Skeletal muscle cell (primary cell): ENCODE measurements at regions not wholly inside any gene's neighbourhood (a gene's known extent, or its start where the extent isn't known, plus 50 kb on each side); places are given as distances from the start of the nearest gene placed in this dataset.

Experiments used
- DNase-seq: peaks from one replicate; pipeline ENCODE4 v3.0.0-alpha.2; 2010; ENCODE audit warnings: low read depth
- H3K4me3 ChIP-seq: 2 replicates; pipeline ENCODE4 v1.5.1; 2011; ENCODE audit warnings: low read depth, mild to moderate bottlenecking, control low read depth, low read length, moderate library complexity

DNA sequence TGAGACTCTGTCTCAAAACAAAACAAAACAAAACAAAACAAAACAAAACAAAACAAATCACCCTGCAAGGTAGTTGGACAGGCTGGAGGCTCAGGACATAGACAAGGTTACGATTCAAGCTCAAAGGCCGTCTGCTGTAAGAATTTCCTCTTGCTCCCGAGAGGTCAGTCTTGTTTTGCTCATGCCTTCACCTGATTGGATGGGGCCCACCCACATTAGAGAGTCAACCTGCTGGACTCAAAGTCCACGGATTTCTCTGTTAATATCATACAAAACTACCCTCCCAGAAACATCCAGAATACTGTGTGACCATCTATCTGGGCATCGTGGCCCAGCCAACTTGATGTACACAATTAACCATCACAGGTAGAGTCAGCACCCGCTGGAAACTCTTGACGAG lies 330.0 kb upstream of the EEF2KMT start:
- DNase-seq, result no peak
- no peak overlapping the region for H3K4me3 ChIP-seq

DNA sequence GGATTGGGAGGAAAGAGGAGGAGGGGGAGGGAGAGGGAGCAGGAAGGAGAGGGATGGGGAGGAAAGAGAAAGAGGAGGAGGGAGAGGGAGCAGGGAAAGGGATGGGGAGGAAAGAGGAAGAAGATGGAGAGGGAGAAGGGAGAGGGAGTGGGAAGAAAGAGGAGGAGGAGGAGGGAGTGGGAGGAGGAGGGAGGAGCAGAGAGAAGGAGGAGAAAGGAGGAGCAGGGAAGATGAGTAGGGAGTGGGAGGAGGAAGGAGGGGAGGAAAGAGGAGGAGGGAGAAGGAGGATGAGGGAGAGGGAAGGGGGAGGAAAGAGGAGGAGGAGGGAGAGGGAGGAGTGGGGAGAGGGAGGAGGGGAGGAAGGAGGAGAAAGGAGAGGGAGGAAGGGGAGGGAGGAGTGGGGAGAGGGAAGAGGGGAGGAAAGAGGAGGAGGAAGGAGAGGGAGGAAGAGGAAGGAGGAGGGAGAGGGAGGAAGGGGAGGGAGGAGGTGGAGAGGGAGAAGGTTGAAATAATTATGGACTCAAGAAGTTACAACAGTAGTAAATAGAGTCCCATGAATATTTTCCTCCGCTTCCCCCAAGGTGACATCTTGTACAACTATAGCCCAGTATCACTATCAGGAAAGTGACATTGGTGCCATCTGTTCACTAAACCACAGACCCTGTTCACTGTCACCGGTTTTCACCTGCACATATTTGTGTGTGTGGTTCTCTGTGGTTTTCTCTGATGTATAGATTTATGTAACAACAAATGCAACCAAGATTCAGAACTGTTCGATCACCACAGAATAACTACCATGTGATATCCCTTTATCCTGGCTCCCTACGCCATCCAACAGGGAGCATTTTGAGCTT lies 325.3 kb upstream of the EEF2KMT start:
- no peak overlapping the region for H3K4me3 ChIP-seq
- no peak for DNase-seq

DNA sequence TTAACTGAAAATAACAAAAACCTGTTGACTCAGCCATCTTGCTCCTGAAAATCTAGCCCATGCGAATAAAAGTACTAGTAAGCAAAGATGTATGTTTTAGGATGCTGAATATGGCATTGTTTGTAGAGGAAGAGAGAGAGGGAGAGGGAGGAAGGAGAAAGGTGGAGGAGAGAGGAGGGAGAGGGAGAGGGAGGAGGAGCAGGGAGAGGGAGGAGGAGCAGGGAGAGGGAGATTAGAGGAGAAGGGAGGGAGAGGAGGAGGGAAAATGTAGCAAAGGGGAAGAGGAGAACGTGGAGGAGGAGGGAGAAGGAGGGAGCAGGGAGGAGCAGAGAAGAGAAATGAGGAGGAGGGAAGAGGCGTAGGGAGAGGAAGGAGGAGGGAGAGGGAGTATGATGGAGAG lies 324.5 kb upstream of the EEF2KMT start:
- DNase-seq, result no peak
- H3K4me3 ChIP-seq, result no peak overlapping the region

GRCh38 chr16:5416013-5416412 lies 318.4 kb upstream of the EEF2KMT start:
- DNase-seq, result no peak

DNA sequence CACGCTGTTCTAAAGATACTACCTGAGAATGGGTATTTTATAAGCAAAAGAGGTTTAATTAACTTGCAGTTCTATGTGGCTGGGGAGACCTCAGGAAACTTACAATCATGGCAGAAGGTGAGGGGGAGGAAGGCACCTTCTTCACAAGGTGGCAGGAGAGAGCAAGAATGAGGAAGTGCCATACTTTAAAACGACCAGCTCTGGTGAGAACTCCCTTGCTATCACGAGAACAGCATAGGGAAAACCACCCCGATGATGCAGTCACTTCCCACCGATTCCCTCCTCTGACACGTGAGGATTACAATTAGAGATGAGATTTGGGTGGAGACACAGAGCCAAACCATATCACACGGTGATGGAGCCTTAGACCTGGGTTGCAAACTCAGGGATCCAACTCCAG lies 317.5 kb upstream of the EEF2KMT start:
- H3K4me3 ChIP-seq, result no peak overlapping the region
- DNase-seq, result no peak

More at GRCh38 chr16:5416013-5416412, 318.4 kb upstream of the EEF2KMT start:
- no peak overlapping the region for H3K4me3 ChIP-seq

- DNase-seq, result no peak
- H3K4me3 ChIP-seq, result no peak overlapping the region
Measured at GRCh38 chr16:5412731-5413130, 315.1 kb upstream of the EEF2KMT start.

GRCh38 chr16:5398203-5398602 lies 300.6 kb upstream of the EEF2KMT start:
- DNase-seq, result no peak

DNA sequence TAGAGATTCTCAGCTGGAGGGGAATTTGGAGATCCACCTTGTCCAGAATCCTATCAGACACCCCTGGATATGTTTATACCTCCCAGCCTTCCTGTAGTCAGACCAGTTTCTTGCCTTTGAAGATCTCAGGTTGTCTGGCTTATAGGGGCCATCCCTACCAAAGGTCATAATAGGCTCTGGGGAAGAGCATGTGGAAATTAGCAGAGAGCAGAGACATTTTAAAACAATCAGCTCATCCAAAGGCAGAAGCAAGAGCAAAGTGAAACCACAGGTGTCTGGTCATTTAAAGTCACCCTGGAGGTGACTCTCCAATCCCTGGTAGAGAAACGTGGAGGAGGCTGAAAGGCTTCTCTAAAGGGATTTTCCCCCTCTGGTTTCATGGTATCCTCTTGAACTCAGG lies 299.3 kb upstream of the EEF2KMT start:
- no peak for DNase-seq
- no peak overlapping the region for H3K4me3 ChIP-seq

More at GRCh38 chr16:5398203-5398602, 300.6 kb upstream of the EEF2KMT start:
- H3K4me3 ChIP-seq, result no peak overlapping the region

- DNase-seq, result no peak
- no peak overlapping the region for H3K4me3 ChIP-seq
Measured at GRCh38 chr16:5393070-5393469, 295.5 kb upstream of the EEF2KMT start.

DNA sequence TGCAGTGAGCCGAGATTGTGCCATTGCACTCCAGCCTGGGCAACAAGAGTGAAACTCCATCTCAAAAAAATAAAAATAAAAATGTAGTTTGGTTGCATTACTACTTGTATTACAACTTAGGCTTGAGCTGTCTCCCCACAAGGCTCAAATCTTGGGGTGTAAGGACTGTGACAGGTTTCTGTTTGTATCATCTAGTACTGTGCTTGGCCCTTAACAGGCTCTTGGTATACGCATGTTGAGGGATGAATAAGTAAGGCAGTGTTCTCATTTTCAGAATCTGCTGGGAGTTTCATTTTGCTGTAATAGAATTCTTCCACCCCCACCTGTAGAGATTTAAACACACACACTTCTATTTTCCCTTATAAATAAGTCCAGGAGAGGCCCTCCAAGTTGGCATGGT lies 289.4 kb upstream of the EEF2KMT start:
- DNase-seq, result no peak
- no peak overlapping the region for H3K4me3 ChIP-seq

- no peak overlapping the region for H3K4me3 ChIP-seq
- no peak for DNase-seq
Measured at GRCh38 chr16:5385811-5386210, 288.2 kb upstream of the EEF2KMT start.

DNA sequence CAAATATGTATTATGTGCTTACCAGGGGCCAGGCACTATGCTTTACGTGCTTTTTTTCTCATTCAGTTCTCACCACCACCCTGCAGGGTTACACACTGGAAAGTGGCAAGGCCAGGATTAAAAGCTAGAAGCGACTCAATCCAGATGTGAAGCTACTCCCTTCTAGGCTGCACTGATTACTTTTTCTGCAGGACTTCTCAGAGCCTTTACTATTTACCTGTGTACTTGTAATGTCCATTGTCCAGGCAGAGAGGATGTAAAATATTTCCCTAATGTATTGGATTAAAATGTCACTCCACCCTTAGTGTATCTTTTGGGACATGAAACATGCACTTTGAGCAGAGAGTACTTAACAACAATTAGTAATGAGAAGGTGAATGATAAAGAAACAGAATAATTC lies 287.5 kb upstream of the EEF2KMT start:
- no peak for DNase-seq
- no peak overlapping the region for H3K4me3 ChIP-seq

DNA sequence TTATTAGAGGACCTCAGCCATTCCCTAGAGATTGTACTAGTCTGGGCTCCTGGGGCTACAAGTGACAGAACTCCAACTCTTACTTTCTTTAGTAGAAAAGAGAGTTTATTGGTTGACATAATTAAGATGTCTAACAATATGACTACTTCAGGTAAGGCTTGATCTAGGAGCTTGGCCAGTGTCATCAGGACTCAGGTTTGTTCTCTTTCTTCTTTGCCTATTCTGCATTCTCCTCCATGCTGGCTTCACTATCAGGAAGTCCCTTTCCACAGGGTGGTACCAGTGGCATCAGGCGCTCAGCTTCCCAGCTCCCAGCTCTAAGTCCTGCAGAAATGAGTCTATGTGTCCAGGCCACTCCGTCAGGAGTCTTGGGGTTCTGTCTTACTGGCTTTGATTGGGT lies 286.1 kb upstream of the EEF2KMT start:
- DNase-seq, result no peak
- no peak overlapping the region for H3K4me3 ChIP-seq

DNA sequence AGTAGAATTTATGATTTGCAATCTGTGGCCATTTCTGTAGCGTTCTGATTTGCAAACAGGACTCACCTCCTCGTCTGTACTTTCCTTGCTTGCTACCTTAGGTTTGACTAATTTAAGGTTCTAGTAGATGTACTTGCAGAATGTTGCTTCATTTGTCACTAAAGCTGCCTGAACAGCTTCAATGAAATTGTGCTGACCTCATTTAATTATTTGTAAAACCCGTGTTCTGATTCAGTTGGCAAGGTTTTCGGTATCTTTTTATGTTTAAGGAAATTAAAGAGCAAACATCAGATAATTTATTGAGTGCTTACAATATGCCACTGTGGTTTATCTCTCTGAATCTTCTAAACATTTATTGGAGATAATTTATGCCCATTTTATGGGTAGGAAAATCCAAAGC lies 284.9 kb upstream of the EEF2KMT start:
- no peak overlapping the region for H3K4me3 ChIP-seq
- no peak for DNase-seq

- H3K4me3 ChIP-seq, result no peak overlapping the region
- no peak for DNase-seq
Measured at GRCh38 chr16:5381481-5381880, 283.9 kb upstream of the EEF2KMT start.

- DNase-seq, result no peak
- no peak overlapping the region for H3K4me3 ChIP-seq
Measured at GRCh38 chr16:5379954-5380353, 282.4 kb upstream of the EEF2KMT start.

- DNase-seq, result no peak
- H3K4me3 ChIP-seq, result no peak overlapping the region
Measured at GRCh38 chr16:5378531-5378930, 280.9 kb upstream of the EEF2KMT start.

DNA sequence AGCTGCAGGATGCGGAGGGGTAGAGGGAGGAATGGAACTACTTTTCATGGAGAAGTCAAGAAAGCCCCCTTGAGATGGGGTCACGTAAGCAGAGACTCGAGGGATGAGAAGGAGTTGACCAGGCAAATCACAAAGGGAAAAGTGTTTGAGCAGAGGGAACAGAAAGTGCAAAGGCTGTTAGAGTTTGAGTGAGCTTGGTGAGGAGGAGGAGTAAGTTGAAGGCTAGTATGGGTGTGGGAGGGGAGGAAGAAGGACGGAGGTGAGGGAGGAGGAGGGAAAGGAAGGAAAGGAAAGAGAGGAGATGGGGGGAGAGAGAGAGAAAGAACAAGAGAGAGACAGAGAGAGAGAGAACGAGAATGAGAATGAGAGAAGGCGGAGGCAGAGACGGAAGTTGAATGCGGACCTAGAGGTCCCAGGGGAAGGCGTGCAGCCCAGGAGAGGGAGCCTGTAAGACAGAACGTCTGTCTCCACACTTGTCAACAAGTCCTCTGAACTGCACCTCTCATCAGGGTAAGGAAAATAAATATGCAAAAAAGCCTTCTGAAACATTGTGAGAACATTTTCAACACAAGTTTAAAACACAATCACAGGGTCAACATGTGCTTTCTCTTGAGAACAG lies 279.8 kb upstream of the EEF2KMT start:
- no peak overlapping the region for H3K4me3 ChIP-seq

GRCh38 chr16:5374184-5374583 lies 276.6 kb upstream of the EEF2KMT start:
- no peak overlapping the region for H3K4me3 ChIP-seq
- no peak for DNase-seq

More for the DNA sequence above, 279.8 kb upstream of the EEF2KMT start:
- DNase-seq, result no peak

GRCh38 chr16:5367951-5368350 lies 270.4 kb upstream of the EEF2KMT start:
- DNase-seq, result no peak
- no peak overlapping the region for H3K4me3 ChIP-seq

DNA sequence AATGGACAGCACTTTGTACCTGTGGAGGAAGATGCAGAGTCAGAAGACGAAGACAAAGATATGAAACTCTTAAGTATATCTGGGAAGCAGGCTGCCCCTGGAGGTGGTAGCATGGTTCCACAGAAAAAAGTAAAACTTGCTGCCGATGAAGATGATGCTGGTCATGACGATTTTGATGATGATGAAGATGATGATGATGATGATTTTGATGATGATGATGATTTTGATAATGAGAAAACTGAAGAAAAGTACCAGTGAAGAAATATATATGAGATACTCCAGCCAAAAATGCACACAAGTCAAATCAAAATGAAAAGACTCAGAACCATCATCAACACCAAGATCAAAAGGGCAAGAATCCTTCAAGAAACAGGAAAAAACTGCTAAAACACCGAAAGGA lies 268.5 kb upstream of the EEF2KMT start:
- H3K4me3 ChIP-seq, result no peak overlapping the region
- DNase-seq, result no peak
